ENCODE measurements at regions not wholly inside any gene's neighbourhood (a gene's known extent, or its start where the extent isn't known, plus 50 kb on each side); places are given as distances from the start of the nearest gene placed in this dataset.

- TF ChIP-seq CTCF (IDR thresholded peaks at IDR 0.05) (no peak), ZFX (IDR thresholded peaks at IDR 0.05; ENCODE audit: borderline replicate concordance) (no peak)
Observed at GRCh38 chr14:85042301-85042700, 487.6 kb upstream of the FLRT2 start.

All from 22Rv1 (cell line).